Endothelial cell of hepatic sinusoid (primary cell): ENCODE measurements at regions not wholly inside any gene's neighbourhood (a gene's known extent, or its start where the extent isn't known, plus 50 kb on each side); places are given as distances from the start of the nearest gene placed in this dataset.
"Not testable (repeated sequence)": the region's sequence is repeated elsewhere in the genome, so short reads cannot be mapped to it uniquely, and the experiment has no call there.

Experiments used
- in situ Hi-C: cut with HindIII; loops from 2 replicates; pipeline ENCODE4 v1.10.0; 2017; ENCODE audit warnings: low sequenced_read_pairs

GRCh38 chr17:22304667-22305303 is 612.5 kb downstream of the KCNJ18 start:
- in situ Hi-C loops: no loop called here

GRCh38 chr17:22305356-22306071 is 613.2 kb downstream of the KCNJ18 start:
- in situ Hi-C loops: no loop called here

- in situ Hi-C loops: not testable (repeated sequence)
These were observed 618.0 kb downstream of the KCNJ18 start for GRCh38 chr17:22310292-22310691.

- in situ Hi-C loops: no loop called here
These were observed 618.7 kb downstream of the KCNJ18 start for GRCh38 chr17:22310717-22311686.

GRCh38 chr17:22321001-22321400 is 628.7 kb downstream of the KCNJ18 start:
- in situ Hi-C loops: not testable (repeated sequence)

GRCh38 chr17:22322893-22323550 is 630.7 kb downstream of the KCNJ18 start:
- in situ Hi-C loops: not testable (repeated sequence)

GRCh38 chr17:22337467-22337866 is 645.1 kb downstream of the KCNJ18 start:
- in situ Hi-C loops: loop anchor here (25.0 kb wide), 1 partner anchor 100 kb away; no protein-coding TSS in a partner anchor

GRCh38 chr17:22356603-22357002 is 664.3 kb downstream of the KCNJ18 start:
- in situ Hi-C loops: not testable (repeated sequence)

GRCh38 chr17:22370988-22371387 is 678.7 kb downstream of the KCNJ18 start:
- in situ Hi-C loops: not testable (repeated sequence)

GRCh38 chr17:22373911-22374310 is 681.6 kb downstream of the KCNJ18 start:
- in situ Hi-C loops: no loop called here

- in situ Hi-C loops: no loop called here
These were observed 682.4 kb downstream of the KCNJ18 start for GRCh38 chr17:22374741-22375140.

- in situ Hi-C loops: not testable (repeated sequence)
These were observed 684.4 kb downstream of the KCNJ18 start for GRCh38 chr17:22376747-22377146.

GRCh38 chr17:22378748-22379147 is 686.4 kb downstream of the KCNJ18 start:
- in situ Hi-C loops: not testable (repeated sequence)

- in situ Hi-C loops: not testable (repeated sequence)
These were observed 689.3 kb downstream of the KCNJ18 start for GRCh38 chr17:22381589-22381988.

- in situ Hi-C loops: not testable (repeated sequence)
These were observed 691.6 kb downstream of the KCNJ18 start for GRCh38 chr17:22383772-22384460.

- in situ Hi-C loops: not testable (repeated sequence)
These were observed 692.1 kb downstream of the KCNJ18 start for GRCh38 chr17:22384461-22384800.

GRCh38 chr17:22398446-22398845 is 706.1 kb downstream of the KCNJ18 start:
- in situ Hi-C loops: not testable (repeated sequence)

GRCh38 chr17:22399037-22399436 is 706.7 kb downstream of the KCNJ18 start:
- in situ Hi-C loops: not testable (repeated sequence)

GRCh38 chr17:22405080-22405479 is 712.8 kb downstream of the KCNJ18 start:
- in situ Hi-C loops: not testable (repeated sequence)

- in situ Hi-C loops: no loop called here
These were observed 716.9 kb downstream of the KCNJ18 start for GRCh38 chr17:22409160-22409751.
